A673 (cell line): ENCODE measurements at regions not wholly inside any gene's neighbourhood (a gene's known extent, or its start where the extent isn't known, plus 50 kb on each side); places are given as distances from the start of the nearest gene placed in this dataset.

Experiments used
- CTCF ChIP-seq: fragments of 300-800, 200-600 bp; sonication (generic); conservative IDR thresholded peaks from 2 replicates; pipeline ENCODE4 v1.5.1; 2017; ENCODE audit warnings: low read depth, mild to moderate bottlenecking, antibody characterized with exemption, low read length, moderate library complexity, mixed read lengths
- EZH2 ChIP-seq: fragments of 200-600 bp; sonication (generic); IDR thresholded peaks from 2 replicates; pipeline ENCODE4 v1.6.1; 2017; ENCODE audit warnings: borderline replicate concordance, low read depth, mild to moderate bottlenecking, mixed read lengths, antibody characterized with exemption, low read length; ENCODE audit not compliant: poor library complexity, severe bottlenecking

- TF ChIP-seq CTCF: no peak
- no peak for TF ChIP-seq EZH2
These were observed 201.1 kb downstream of the TLE3 start for GRCh38 chr15:69896606-69897005.
